Ishikawa (cell line): ENCODE measurements at regions not wholly inside any gene's neighbourhood (a gene's known extent, or its start where the extent isn't known, plus 50 kb on each side); places are given as distances from the start of the nearest gene placed in this dataset.

Experiments
- CEBPB ChIP-seq: IDR thresholded peaks from 2 replicates; pipeline ENCODE4 v1.6.1; 2012
- CREB1 ChIP-seq: IDR thresholded peaks from 2 replicates; pipeline ENCODE4 v1.6.1; 2012; ENCODE audit warnings: low read depth
- EGR1 ChIP-seq: IDR thresholded peaks from 2 replicates; pipeline ENCODE4 v1.6.1; 2012
- EP300 ChIP-seq: IDR thresholded peaks from 2 replicates; pipeline ENCODE4 v1.6.1; 2012; ENCODE audit warnings: borderline replicate concordance
- FOXM1 ChIP-seq: IDR thresholded peaks from 2 replicates; pipeline ENCODE4 v1.6.1; 2012; ENCODE audit warnings: low read depth, borderline replicate concordance
- NFIC ChIP-seq: IDR thresholded peaks from 2 replicates; pipeline ENCODE4 v1.6.1; 2012
- RAD21 ChIP-seq: IDR thresholded peaks from 2 replicates; pipeline ENCODE4 v1.6.1; 2012; ENCODE audit warnings: low read depth
- TAF1 ChIP-seq: IDR thresholded peaks from 2 replicates; pipeline ENCODE4 v1.6.1; 2012; ENCODE audit warnings: low read depth, mild to moderate bottlenecking
- TCF12 ChIP-seq: IDR thresholded peaks from 2 replicates; pipeline ENCODE4 v1.6.1; 2012; ENCODE audit warnings: low read depth
- TEAD4 ChIP-seq: IDR thresholded peaks from 2 replicates; pipeline ENCODE4 v1.6.1; 2012
- USF1 ChIP-seq: IDR thresholded peaks from 2 replicates; pipeline ENCODE4 v1.6.1; 2012
- YY1 ChIP-seq: IDR thresholded peaks from 2 replicates; pipeline ENCODE4 v1.6.1; 2012; ENCODE audit warnings: low read depth
- ZBTB7A ChIP-seq: IDR thresholded peaks from 2 replicates; pipeline ENCODE4 v1.6.1; 2012; ENCODE audit warnings: low read depth
- TF ChIP-seq, protein P1 (sequence below): IDR thresholded peaks from 2 replicates; pipeline ENCODE4 v1.6.1; 2012; ENCODE audit warnings: low read depth, mild to moderate bottlenecking
- TF ChIP-seq, protein P2 (sequence below): IDR thresholded peaks from 2 replicates; pipeline ENCODE4 v1.6.1; 2012

DNA sequence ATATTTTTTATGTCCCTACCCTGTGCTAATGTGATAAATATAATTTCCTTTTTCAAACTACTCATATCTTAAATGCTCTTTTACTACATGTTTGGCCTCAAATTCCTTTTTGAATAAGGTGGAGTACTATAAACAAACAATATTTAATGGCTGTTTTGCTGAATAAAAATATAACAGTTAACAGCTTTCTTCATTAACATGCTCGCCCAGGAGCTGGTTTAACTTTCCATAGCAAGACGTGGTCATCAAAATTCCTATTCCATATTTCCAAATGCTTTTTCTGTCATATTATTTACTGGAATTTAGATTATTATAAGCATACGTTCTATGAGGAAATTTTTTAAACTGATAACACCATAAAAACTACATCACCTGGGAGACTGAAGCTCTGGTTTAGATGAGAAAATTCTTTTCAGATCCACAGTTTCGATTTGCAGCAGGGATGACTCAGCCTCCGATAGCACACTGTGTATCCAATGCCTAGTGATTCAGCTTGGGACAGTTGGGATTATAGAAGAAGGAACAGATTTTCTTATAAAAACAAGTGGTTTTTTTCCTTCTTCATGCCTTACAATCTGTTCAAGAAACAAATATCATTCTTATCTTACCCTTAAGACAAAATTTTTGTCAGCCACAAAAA, 129.1 kb downstream of the FBXO8 start:
- no peak for TF ChIP-seq FOXM1
- TF ChIP-seq USF1 = no peak
- no peak for TF ChIP-seq CREB1
- no peak for TF ChIP-seq ZBTB7A
- TF ChIP-seq NFIC = no peak
- TF ChIP-seq, protein P1, sequence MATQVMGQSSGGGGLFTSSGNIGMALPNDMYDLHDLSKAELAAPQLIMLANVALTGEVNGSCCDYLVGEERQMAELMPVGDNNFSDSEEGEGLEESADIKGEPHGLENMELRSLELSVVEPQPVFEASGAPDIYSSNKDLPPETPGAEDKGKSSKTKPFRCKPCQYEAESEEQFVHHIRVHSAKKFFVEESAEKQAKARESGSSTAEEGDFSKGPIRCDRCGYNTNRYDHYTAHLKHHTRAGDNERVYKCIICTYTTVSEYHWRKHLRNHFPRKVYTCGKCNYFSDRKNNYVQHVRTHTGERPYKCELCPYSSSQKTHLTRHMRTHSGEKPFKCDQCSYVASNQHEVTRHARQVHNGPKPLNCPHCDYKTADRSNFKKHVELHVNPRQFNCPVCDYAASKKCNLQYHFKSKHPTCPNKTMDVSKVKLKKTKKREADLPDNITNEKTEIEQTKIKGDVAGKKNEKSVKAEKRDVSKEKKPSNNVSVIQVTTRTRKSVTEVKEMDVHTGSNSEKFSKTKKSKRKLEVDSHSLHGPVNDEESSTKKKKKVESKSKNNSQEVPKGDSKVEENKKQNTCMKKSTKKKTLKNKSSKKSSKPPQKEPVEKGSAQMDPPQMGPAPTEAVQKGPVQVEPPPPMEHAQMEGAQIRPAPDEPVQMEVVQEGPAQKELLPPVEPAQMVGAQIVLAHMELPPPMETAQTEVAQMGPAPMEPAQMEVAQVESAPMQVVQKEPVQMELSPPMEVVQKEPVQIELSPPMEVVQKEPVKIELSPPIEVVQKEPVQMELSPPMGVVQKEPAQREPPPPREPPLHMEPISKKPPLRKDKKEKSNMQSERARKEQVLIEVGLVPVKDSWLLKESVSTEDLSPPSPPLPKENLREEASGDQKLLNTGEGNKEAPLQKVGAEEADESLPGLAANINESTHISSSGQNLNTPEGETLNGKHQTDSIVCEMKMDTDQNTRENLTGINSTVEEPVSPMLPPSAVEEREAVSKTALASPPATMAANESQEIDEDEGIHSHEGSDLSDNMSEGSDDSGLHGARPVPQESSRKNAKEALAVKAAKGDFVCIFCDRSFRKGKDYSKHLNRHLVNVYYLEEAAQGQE = no peak
- no peak for TF ChIP-seq YY1
- no peak for TF ChIP-seq TAF1

DNA sequence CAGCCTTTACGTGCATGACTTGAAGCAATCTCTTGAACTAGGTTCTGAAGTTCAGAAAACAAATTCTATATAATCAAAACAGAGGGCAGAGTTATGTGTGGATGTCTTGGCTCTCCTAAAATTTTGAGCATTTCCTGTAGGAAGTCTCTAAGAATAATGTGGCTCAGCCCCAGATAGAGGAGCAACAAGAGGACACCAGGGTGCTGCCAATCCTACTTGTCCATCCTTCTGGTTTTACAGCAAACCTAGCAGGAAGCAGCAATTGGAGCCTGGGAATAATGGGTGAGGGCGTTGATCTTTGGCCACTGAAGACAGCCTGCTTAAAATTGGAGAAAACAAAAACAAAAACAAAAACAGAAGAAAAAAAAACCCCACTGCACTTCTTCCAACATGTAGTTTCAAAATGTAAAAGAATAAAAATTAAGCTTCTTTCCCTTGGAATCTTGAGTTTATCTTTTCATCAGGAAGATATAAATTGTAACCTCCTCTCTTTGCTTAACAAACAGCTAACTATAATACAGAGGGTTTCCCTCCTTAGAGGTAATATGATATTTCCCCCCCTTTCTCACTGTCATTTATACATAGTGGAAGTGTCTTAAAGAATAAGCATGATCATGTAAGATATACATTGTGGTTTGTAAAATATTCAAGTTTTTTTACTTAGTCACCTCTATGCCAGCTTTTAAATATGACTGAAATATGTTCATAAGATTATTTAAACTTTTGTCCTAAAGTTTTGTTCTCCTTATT, 130.6 kb downstream of the FBXO8 start:
- TF ChIP-seq USF1 = no peak
- no peak for TF ChIP-seq TCF12
- TF ChIP-seq RAD21 = no peak
- TF ChIP-seq CREB1 = no peak
- TF ChIP-seq EGR1 = no peak

- TF ChIP-seq CREB1 (no peak), USF1 (no peak), TAF1 (no peak), TCF12 (no peak), RAD21 (no peak), ZBTB7A (no peak), EP300 (no peak), NFIC (no peak), YY1 (no peak), EGR1 (no peak), FOXM1 (no peak)
- TF ChIP-seq, protein P1 = no peak
- TF ChIP-seq, protein P2, sequence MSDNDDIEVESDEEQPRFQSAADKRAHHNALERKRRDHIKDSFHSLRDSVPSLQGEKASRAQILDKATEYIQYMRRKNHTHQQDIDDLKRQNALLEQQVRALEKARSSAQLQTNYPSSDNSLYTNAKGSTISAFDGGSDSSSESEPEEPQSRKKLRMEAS = no peak
Measured at GRCh38 chr4:174147863-174148262, 135.6 kb downstream of the FBXO8 start.

DNA sequence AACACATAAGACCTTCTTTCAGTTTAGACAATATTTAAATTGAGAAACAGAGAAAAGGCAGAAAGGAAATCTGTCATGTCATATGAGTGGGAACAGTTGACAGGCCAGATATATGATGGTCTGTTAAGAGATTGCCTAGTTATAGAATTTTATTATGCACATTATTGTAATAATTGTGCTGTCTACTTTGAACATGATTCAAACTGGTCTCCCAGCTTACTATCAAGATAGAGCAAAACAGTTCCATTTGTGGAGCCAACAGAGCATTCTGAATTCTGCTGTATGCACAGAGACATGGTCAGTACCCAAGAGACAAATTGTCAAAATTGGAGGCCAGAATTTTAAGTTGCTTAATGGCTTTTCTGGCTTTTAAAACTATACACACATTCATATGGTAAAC, 139.4 kb downstream of the FBXO8 start:
- TF ChIP-seq TCF12 (no peak), EGR1 (no peak), USF1 (no peak), ZBTB7A (no peak), CREB1 (no peak), FOXM1 (no peak), TEAD4 (no peak)

DNA sequence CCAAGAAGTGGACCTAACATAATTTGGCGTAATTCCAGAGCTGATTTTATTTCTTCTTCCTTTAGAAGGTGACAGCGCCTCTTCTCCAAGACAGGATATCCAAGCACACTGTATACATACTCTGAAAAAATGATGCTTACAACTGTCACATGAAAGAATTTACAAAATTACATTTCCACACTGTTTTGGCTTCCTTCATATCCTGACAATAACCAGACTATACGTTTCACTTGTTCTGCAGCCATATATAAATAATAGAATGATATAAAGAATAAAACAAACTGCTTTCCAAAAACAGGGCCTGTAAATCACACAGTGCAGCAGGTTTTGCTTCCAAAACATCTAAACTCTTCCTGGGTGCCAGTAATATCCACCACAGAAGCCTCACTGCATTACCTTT, 141.6 kb downstream of the FBXO8 start:
- TF ChIP-seq USF1 (no peak), TAF1 (no peak), CEBPB (no peak), EGR1 (no peak), NFIC (no peak), EP300 (no peak), ZBTB7A (no peak), YY1 (no peak), RAD21 (no peak), FOXM1 (no peak), CREB1 (no peak), TEAD4 (no peak)
- TF ChIP-seq, protein P1 = no peak
